ENCODE measurements at regions not wholly inside any gene's neighbourhood (a gene's known extent, or its start where the extent isn't known, plus 50 kb on each side); places are given as distances from the start of the nearest gene placed in this dataset.

GRCh38 chr6:115554060-115554459, 506.6 kb downstream of the FRK start (continued):
- no peak for TF ChIP-seq CHD7 (IDR thresholded peaks at IDR 0.05; ENCODE audit: insufficient replicate concordance, low read length)
- TF ChIP-seq YY1 (IDR thresholded peaks at IDR 0.05; ENCODE audit: low read depth, low read length): no peak
- no peak for TF ChIP-seq TEAD4 (IDR thresholded peaks at IDR 0.05; ENCODE audit: low read depth, low read length)
- no peak for TF ChIP-seq ZNF274 (IDR thresholded peaks at IDR 0.05; ENCODE audit: borderline replicate concordance, extremely low read depth, low read length)
- no peak for TF ChIP-seq RNF2 (IDR thresholded peaks at IDR 0.05; ENCODE audit: borderline replicate concordance, low read depth, low read length, missing control alignments, poor library complexity, severe bottlenecking)
- no peak for TF ChIP-seq RFX5 (IDR thresholded peaks at IDR 0.05; ENCODE audit: borderline replicate concordance, low read depth, low read length)
- TF ChIP-seq CEBPB (IDR thresholded peaks at IDR 0.05; ENCODE audit: low read depth, low read length): no peak
- no peak for TF ChIP-seq RAD21 (IDR thresholded peaks at IDR 0.05 in 1 of 2, conservative IDR thresholded peaks at IDR 0.05 in 1 of 2; ENCODE audit: low read depth in 2 of 2, low read length in 2 of 2)
- no peak for TF ChIP-seq KDM1A (IDR thresholded peaks at IDR 0.05; ENCODE audit: borderline replicate concordance, low read length)
- TF ChIP-seq TCF12 (IDR thresholded peaks at IDR 0.05; ENCODE audit: low read depth, low read length): no peak
- no peak for TF ChIP-seq KDM4A (IDR thresholded peaks at IDR 0.05; ENCODE audit: low read depth, low read length, severe bottlenecking)
- no peak for TF ChIP-seq SP4 (IDR thresholded peaks at IDR 0.05; ENCODE audit: low read length)
- no peak for TF ChIP-seq CREB1 (IDR thresholded peaks at IDR 0.05)
